GM23338 (cell line): ENCODE measurements at regions not wholly inside any gene's neighbourhood (a gene's known extent, or its start where the extent isn't known, plus 50 kb on each side); places are given as distances from the start of the nearest gene placed in this dataset.

Source experiments
- ATAC-seq: fragments of 200-7000 bp; cut with Tn5 transposase; 3 replicates; pipeline ENCODE4 v1.9.1; 2020
- DNase-seq: peaks from one replicate; pipeline ENCODE4 v3.0.0-alpha.2; 2015; ENCODE audit warnings: low spot score
- H2AFZ ChIP-seq: fragments of 200-600 bp; sonication (generic); 2 replicates; pipeline ENCODE4 v1.8.0; 2016; ENCODE audit warnings: antibody characterized with exemption, mild to moderate bottlenecking, moderate library complexity
- H3F3A ChIP-seq: fragments of 200-600 bp; sonication (generic); replicated peaks from 2 replicates; pipeline ENCODE4 v1.8.0; 2017; ENCODE audit warnings: antibody characterized with exemption, mixed run types, low read depth
- H3K27ac ChIP-seq: fragments of 200-600 bp; sonication (generic); 2 replicates; pipeline ENCODE4 v1.6.1; 2016; ENCODE audit warnings: low read depth
- H3K27me3 ChIP-seq: fragments of 200-600 bp; sonication (generic); 2 replicates; pipeline ENCODE4 v1.8.0; 2016; ENCODE audit warnings: mild to moderate bottlenecking, mixed run types, moderate library complexity; ENCODE audit not compliant: insufficient read depth
- H3K36me3 ChIP-seq: fragments of 200-600 bp; sonication (generic); 2 replicates; pipeline ENCODE4 v1.8.0; 2016; ENCODE audit warnings: mild to moderate bottlenecking; ENCODE audit not compliant: insufficient read depth
- H3K4me1 ChIP-seq: fragments of 200-600 bp; sonication (generic); 2 replicates; pipeline ENCODE4 v1.8.0; 2016; ENCODE audit warnings: mild to moderate bottlenecking, moderate library complexity; ENCODE audit not compliant: insufficient read depth
- H3K4me2 ChIP-seq: fragments of 200-600 bp; sonication (generic); 2 replicates; pipeline ENCODE4 v1.7.1; 2017; ENCODE audit warnings: mixed run types
- H3K4me3 ChIP-seq: fragments of 200-600 bp; sonication (generic); 2 replicates; pipeline ENCODE4 v1.6.1; 2016; ENCODE audit warnings: mixed run types
- H3K79me2 ChIP-seq: fragments of 200-600 bp; sonication (generic); replicated peaks from 2 replicates; pipeline ENCODE4 v1.8.0; 2017; ENCODE audit warnings: mild to moderate bottlenecking; ENCODE audit not compliant: insufficient read depth
- H3K9me2 ChIP-seq: fragments of 200-600 bp; sonication (generic); 2 replicates; pipeline ENCODE4 v1.8.0; 2017; ENCODE audit not compliant: insufficient read depth
- H4K20me1 ChIP-seq: fragments of 200-600 bp; sonication (generic); replicated peaks from 2 replicates; pipeline ENCODE4 v1.8.0; 2017; ENCODE audit warnings: mild to moderate bottlenecking; ENCODE audit not compliant: insufficient read depth
- H3K27ac Mint-ChIP-seq: 2 replicates; pipeline ENCODE4 v1.8.0; 2020; ENCODE audit warnings: inconsistent platforms, mild to moderate bottlenecking, moderate library complexity, mixed read lengths
- H3K27me3 Mint-ChIP-seq: 3 replicates; pipeline ENCODE4 v1.8.0; 2022; ENCODE audit warnings: low read depth, mild to moderate bottlenecking, moderate library complexity, mixed read lengths, inconsistent platforms; ENCODE audit not compliant: insufficient read depth, poor library complexity
- H3K36me3 Mint-ChIP-seq: 3 replicates; pipeline ENCODE4 v1.8.0; 2021; ENCODE audit warnings: low read depth, mild to moderate bottlenecking, inconsistent platforms, moderate library complexity, mixed read lengths
- H3K4me1 Mint-ChIP-seq: 3 replicates; pipeline ENCODE4 v1.8.0; 2020; ENCODE audit warnings: mild to moderate bottlenecking, inconsistent platforms, mixed read lengths
- H3K4me3 Mint-ChIP-seq: 3 replicates; pipeline ENCODE4 v1.8.0; 2021; ENCODE audit warnings: moderate library complexity, mild to moderate bottlenecking, inconsistent platforms, mixed read lengths
- H3K9me3 Mint-ChIP-seq: 3 replicates; pipeline ENCODE4 v1.8.0; 2020; ENCODE audit warnings: moderate library complexity, mild to moderate bottlenecking, inconsistent platforms, mixed read lengths
- CREB1 ChIP-seq: fragments of 250-450 bp; sonication (Bioruptor Pico); IDR thresholded peaks from 2 replicates; pipeline ENCODE4 v1.5.0; 2020; ENCODE audit warnings: low read depth, mild to moderate bottlenecking, moderate library complexity
- EZH2 ChIP-seq: fragments of 200-600 bp; sonication (generic); IDR thresholded peaks from one replicate; pipeline ENCODE4 v1.8.0; 2017; ENCODE audit warnings: antibody characterized with exemption, mild to moderate bottlenecking, low read depth; ENCODE audit not compliant: unreplicated experiment
- EZH2phosphoT487 ChIP-seq: fragments of 200-600 bp; sonication (generic); IDR thresholded peaks from one replicate; pipeline ENCODE4 v1.8.1; 2018; ENCODE audit warnings: antibody characterized with exemption; ENCODE audit not compliant: unreplicated experiment
- POLR2AphosphoS5 ChIP-seq: IDR thresholded peaks from 2 replicates; pipeline ENCODE4 v1.6.1; 2016; ENCODE audit warnings: antibody characterized with exemption, low read depth
- ZNF114 ChIP-seq: fragments of 250-450 bp; sonication (Bioruptor Pico); IDR thresholded peaks from 2 replicates; pipeline ENCODE4 v1.5.0; 2020; ENCODE audit warnings: mild to moderate bottlenecking, moderate library complexity
- TF ChIP-seq, protein P1 (sequence below): IDR thresholded peaks from 2 replicates; pipeline ENCODE4 v1.6.1; 2016; ENCODE audit warnings: antibody characterized with exemption
- TF ChIP-seq, protein P2 (sequence below), 2 experiments: fragments of 200-600 bp in 1 of 2; sonication (generic) in 1 of 2; conservative IDR thresholded peaks; 2 replicates each; pipeline versions ENCODE4 v1.5.1 to v1.6.1; 2016 to 2017; ENCODE audit warnings: antibody characterized with exemption in 2 of 2, low read depth in 2 of 2, mild to moderate bottlenecking in 2 of 2, moderate library complexity in 1 of 2

DNA sequence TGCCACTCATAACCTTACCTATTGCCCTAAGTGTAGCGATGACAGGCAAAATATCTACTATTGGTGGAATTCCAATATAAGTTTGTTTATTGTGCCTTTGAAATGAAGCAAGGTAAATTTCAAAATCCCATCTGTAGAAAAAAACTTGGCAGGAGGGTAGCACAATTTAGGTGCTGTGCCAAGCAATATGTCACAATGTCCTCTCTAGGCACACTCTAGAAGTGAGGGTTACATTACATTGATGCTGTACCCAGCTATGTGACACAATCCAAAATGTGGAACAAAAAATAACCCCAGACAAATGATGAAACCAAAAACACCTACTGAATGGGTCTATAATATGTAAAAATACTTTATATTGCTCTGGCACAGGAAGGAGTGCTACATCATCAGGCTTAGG is 1050.8 kb upstream of the AMELY start (continued):
- TF ChIP-seq, protein P1, sequence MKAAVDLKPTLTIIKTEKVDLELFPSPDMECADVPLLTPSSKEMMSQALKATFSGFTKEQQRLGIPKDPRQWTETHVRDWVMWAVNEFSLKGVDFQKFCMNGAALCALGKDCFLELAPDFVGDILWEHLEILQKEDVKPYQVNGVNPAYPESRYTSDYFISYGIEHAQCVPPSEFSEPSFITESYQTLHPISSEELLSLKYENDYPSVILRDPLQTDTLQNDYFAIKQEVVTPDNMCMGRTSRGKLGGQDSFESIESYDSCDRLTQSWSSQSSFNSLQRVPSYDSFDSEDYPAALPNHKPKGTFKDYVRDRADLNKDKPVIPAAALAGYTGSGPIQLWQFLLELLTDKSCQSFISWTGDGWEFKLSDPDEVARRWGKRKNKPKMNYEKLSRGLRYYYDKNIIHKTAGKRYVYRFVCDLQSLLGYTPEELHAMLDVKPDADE, result no peak

DNA sequence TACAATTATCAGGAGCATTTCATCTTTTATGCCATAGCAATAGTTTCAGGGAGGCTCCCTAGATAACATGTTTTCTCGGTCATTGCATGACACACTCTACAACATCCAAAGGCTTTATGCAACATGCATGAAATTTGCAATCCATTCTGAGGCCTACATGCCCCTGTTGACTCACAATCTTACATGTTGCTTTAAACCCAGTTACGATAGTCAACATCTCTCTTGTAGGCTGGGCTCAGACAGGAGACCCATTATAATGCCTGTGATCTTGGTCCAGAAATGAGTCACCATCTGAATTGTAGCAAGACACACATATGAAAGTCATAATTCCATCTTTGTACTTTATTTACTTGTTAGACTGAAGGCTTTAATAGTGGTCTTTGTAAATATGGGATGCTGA is 1050.3 kb upstream of the AMELY start:
- Histone ChIP-seq H2AFZ (no peak overlapping the region), H3F3A (no peaks in the 10 kb centered on the region), H3K4me1 (no peaks in the 10 kb centered on the region), H3K9me2 (no peaks in the 10 kb centered on the region), H3K27me3 (no peaks in the 10 kb centered on the region), H3K36me3 (no peaks in the 10 kb centered on the region), H4K20me1 (no peaks in the 10 kb centered on the region), H3K4me2 (no peak overlapping the region), H3K4me3 (no peak overlapping the region), H3K79me2 (no peaks in the 10 kb centered on the region), H3K27ac (no peak overlapping the region)
- Mint-ChIP-seq H3K27me3 (no peaks in the 10 kb centered on the region), H3K4me1 (no peaks in the 10 kb centered on the region; the same call in 2 of the 3 replicates), H3K4me3 (no peak overlapping the region), H3K36me3 (no peaks in the 10 kb centered on the region), H3K9me3 (no peaks in the 10 kb centered on the region), H3K27ac (no peak overlapping the region)
- no peak for ATAC-seq
- DNase-seq, result no peak
- TF ChIP-seq ZNF114 (CRISPR knock-in tag) (no peak), CREB1 (CRISPR knock-in tag) (no peak), EZH2phosphoT487 (no peak), EZH2 (no peak)
- TF ChIP-seq, protein P1, result no peak
- TF ChIP-seq, protein P2, sequence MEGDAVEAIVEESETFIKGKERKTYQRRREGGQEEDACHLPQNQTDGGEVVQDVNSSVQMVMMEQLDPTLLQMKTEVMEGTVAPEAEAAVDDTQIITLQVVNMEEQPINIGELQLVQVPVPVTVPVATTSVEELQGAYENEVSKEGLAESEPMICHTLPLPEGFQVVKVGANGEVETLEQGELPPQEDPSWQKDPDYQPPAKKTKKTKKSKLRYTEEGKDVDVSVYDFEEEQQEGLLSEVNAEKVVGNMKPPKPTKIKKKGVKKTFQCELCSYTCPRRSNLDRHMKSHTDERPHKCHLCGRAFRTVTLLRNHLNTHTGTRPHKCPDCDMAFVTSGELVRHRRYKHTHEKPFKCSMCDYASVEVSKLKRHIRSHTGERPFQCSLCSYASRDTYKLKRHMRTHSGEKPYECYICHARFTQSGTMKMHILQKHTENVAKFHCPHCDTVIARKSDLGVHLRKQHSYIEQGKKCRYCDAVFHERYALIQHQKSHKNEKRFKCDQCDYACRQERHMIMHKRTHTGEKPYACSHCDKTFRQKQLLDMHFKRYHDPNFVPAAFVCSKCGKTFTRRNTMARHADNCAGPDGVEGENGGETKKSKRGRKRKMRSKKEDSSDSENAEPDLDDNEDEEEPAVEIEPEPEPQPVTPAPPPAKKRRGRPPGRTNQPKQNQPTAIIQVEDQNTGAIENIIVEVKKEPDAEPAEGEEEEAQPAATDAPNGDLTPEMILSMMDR (conservative IDR thresholded peaks at IDR 0.05; ENCODE audit: low read depth in 2 of 2), result no peak

DNA sequence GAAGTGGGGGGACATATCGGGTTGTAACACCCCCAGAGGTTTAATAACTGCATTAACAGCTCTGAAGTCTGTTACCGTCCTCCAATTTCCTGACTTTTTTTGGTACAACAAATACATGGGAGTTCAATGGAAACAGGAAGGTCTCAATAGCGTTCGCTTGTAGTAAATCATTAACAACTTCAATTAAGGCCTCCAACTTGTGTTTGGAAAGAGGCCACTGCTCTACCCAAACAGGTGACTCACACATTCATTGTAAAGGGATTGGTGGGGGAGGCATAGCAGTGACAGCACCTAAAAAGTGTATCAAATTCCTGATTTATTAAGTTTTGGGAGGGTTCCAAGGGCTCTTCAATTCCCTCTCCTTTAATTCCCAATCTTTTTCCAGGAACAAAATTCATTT is 1046.2 kb upstream of the AMELY start:
- H3K4me1 Mint-ChIP-seq, result no peaks in the 10 kb centered on the region; the same call in 2 of the 3 replicates
- H3K4me3 Mint-ChIP-seq, result no peak overlapping the region
- H4K20me1 ChIP-seq, result no peaks in the 10 kb centered on the region
- no peaks in the 10 kb centered on the region for H3K36me3 ChIP-seq
- H3K27me3 ChIP-seq, result no peaks in the 10 kb centered on the region
- no peaks in the 10 kb centered on the region for H3K27me3 Mint-ChIP-seq
- no peak overlapping the region for H2AFZ ChIP-seq
- no peak overlapping the region for H3K4me3 ChIP-seq
- H3K4me2 ChIP-seq, result no peak overlapping the region
- H3K9me2 ChIP-seq, result no peaks in the 10 kb centered on the region
- no peak for TF ChIP-seq ZNF114 (CRISPR knock-in tag)
- TF ChIP-seq, protein P2 (conservative IDR thresholded peaks at IDR 0.05; ENCODE audit: low read depth in 2 of 2), result no peak
- no peak for TF ChIP-seq POLR2AphosphoS5
- TF ChIP-seq EZH2phosphoT487, result no peak
- no peaks in the 10 kb centered on the region for H3K4me1 ChIP-seq
- no peaks in the 10 kb centered on the region for H3K9me3 Mint-ChIP-seq
- H3K79me2 ChIP-seq, result no peaks in the 10 kb centered on the region
- H3K36me3 Mint-ChIP-seq, result no peaks in the 10 kb centered on the region
- DNase-seq, result no peak
- no peaks in the 10 kb centered on the region for H3F3A ChIP-seq
- no peak for ATAC-seq
- no peak overlapping the region for H3K27ac Mint-ChIP-seq
- no peak overlapping the region for H3K27ac ChIP-seq
